Smooth muscle cell (in vitro differentiated cells): ENCODE measurements at regions not wholly inside any gene's neighbourhood (a gene's known extent, or its start where the extent isn't known, plus 50 kb on each side); places are given as distances from the start of the nearest gene placed in this dataset.

Experiments used
- DNase-seq: peaks from one replicate; lab custom pipeline; 2025; ENCODE audit not compliant: unreplicated experiment; lab: John Stamatoyannopoulos, UW
- H2AFZ ChIP-seq: fragments of 200-600 bp; sonication (generic); 2 replicates; pipeline ENCODE4 v1.6.0; 2016; ENCODE audit warnings: antibody characterized with exemption, low read depth, mild to moderate bottlenecking
- H3F3A ChIP-seq: fragments of 200-600 bp; sonication (generic); 2 replicates; pipeline ENCODE4 v1.6.0; 2017; ENCODE audit warnings: antibody characterized with exemption, low read depth
- H3K27ac ChIP-seq: fragments of 200-600 bp; sonication (generic); 2 replicates; pipeline ENCODE4 v1.5.1; 2016; ENCODE audit warnings: low read depth, mild to moderate bottlenecking
- H3K27me3 ChIP-seq: fragments of 200-600 bp; sonication (generic); 2 replicates; pipeline ENCODE4 v1.6.1; 2016; ENCODE audit warnings: low read depth, mild to moderate bottlenecking
- H3K36me3 ChIP-seq: fragments of 200-600 bp; sonication (generic); 2 replicates; pipeline ENCODE4 v1.5.1; 2016; ENCODE audit warnings: low read depth
- H3K4me1 ChIP-seq: fragments of 200-600 bp; sonication (generic); 2 replicates; pipeline ENCODE4 v1.5.1; 2016; ENCODE audit warnings: low read depth
- H3K4me2 ChIP-seq: fragments of 200-600 bp; sonication (generic); 2 replicates; pipeline ENCODE4 v1.6.0; 2016; ENCODE audit warnings: mild to moderate bottlenecking
- H3K4me3 ChIP-seq: fragments of 200-600 bp; sonication (generic); 2 replicates; pipeline ENCODE4 v1.5.1; 2016; ENCODE audit warnings: mild to moderate bottlenecking
- H3K79me2 ChIP-seq: fragments of 200-600 bp; sonication (generic); 2 replicates; pipeline ENCODE4 v1.6.0; 2016; ENCODE audit warnings: low read depth, mild to moderate bottlenecking
- H3K9ac ChIP-seq: fragments of 200-600 bp; sonication (generic); 2 replicates; pipeline ENCODE4 v1.6.0; 2016; ENCODE audit warnings: low read depth
- H3K9me3 ChIP-seq: fragments of 200-600 bp; sonication (generic); replicated peaks from 2 replicates; pipeline ENCODE4 v1.5.1; 2016; ENCODE audit warnings: low read depth
- H4K20me1 ChIP-seq: fragments of 200-600 bp; sonication (generic); 2 replicates; pipeline ENCODE4 v1.6.0; 2016; ENCODE audit warnings: low read depth
- WGBS: methylation state at CpG from one replicate; pipeline ENCODE4 v1.1.7; 2016; ENCODE audit warnings: low lambda C conversion rate; 5-methylcytosine and 5-hydroxymethylcytosine counted together
- TF ChIP-seq, protein P1 (sequence below): fragments of 200-600 bp; sonication (generic); IDR thresholded peaks from 2 replicates; pipeline ENCODE4 v1.5.1; 2017; ENCODE audit warnings: borderline replicate concordance, mild to moderate bottlenecking, antibody characterized with exemption; ENCODE audit not compliant: insufficient read depth, poor library complexity, severe bottlenecking

GRCh38 chr7:119105381-119105780, 880.9 kb downstream of the ANKRD7 start:
- no peak overlapping the region for H3K9ac ChIP-seq
- WGBS = 52% methylated on average over 1 of the region's 1 CpG
- peaks cover 2% of the 10 kb centered on the region for H3K9me3 ChIP-seq
- no peaks in the 10 kb centered on the region for H3K36me3 ChIP-seq
- no peaks in the 10 kb centered on the region for H3K79me2 ChIP-seq
- no peak overlapping the region for H3K4me3 ChIP-seq
- DNase-seq = no peak
- H3K4me2 ChIP-seq = no peak overlapping the region
- H4K20me1 ChIP-seq = no peaks in the 10 kb centered on the region
- TF ChIP-seq, protein P1, sequence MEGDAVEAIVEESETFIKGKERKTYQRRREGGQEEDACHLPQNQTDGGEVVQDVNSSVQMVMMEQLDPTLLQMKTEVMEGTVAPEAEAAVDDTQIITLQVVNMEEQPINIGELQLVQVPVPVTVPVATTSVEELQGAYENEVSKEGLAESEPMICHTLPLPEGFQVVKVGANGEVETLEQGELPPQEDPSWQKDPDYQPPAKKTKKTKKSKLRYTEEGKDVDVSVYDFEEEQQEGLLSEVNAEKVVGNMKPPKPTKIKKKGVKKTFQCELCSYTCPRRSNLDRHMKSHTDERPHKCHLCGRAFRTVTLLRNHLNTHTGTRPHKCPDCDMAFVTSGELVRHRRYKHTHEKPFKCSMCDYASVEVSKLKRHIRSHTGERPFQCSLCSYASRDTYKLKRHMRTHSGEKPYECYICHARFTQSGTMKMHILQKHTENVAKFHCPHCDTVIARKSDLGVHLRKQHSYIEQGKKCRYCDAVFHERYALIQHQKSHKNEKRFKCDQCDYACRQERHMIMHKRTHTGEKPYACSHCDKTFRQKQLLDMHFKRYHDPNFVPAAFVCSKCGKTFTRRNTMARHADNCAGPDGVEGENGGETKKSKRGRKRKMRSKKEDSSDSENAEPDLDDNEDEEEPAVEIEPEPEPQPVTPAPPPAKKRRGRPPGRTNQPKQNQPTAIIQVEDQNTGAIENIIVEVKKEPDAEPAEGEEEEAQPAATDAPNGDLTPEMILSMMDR = no peak
- peaks cover 3% of the 10 kb centered on the region for H3K4me1 ChIP-seq
- no peaks in the 10 kb centered on the region for H3F3A ChIP-seq
- H2AFZ ChIP-seq = peak overlapping the region; percentile 21
- H3K27ac ChIP-seq = no peak overlapping the region
- H3K27me3 ChIP-seq = no peaks in the 10 kb centered on the region

DNA sequence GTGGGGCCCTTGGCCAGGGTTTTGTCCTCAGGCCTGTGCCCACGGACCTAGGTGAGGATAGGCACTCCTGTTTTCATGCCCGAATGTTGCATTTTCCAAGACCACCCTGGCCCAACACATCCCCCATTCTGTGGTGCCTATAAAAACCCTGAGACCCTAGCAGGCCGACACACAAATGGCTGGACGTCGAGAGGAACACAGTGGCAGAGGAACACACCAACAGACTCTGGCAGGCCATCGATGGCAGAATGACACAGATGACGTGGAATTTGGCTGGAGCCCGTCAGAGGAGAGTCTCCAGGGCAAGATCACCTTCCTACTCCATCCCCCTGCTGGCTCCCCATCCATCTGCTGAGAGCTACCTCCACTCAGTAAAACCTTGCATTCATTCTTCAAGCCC, 898.8 kb downstream of the ANKRD7 start:
- Histone ChIP-seq H4K20me1 (no peaks in the 10 kb centered on the region), H3K27ac (no peak overlapping the region), H3K36me3 (no peaks in the 10 kb centered on the region), H3K4me2 (no peak overlapping the region), H3K9ac (no peak overlapping the region), H3K9me3 (no peaks in the 10 kb centered on the region), H3K4me1 (no peaks in the 10 kb centered on the region), H3K4me3 (no peak overlapping the region), H2AFZ (no peak overlapping the region), H3K79me2 (no peaks in the 10 kb centered on the region), H3F3A (no peaks in the 10 kb centered on the region), H3K27me3 (no peaks in the 10 kb centered on the region)
- TF ChIP-seq, protein P1 = no peak
- 95% methylated on average over 8 of the region's 8 CpGs for WGBS
- DNase-seq = no peak

DNA sequence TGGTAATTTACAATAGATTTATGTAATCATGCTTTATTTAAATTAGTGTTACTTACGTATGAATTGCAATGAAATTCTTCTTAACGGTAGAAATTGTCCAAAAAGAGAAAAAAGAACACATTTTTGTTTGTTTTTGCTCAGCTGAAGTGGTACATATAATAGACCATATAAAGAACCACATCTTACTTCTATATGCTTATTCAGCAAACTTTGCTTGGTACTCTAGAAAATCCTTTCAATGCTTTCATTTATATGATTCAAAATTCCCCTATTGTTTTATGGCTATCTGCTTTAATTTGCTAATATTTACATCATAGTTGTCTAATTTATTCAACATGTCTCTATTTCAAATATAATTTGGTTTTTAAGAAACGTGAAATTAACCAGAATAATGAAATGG, 903.2 kb downstream of the ANKRD7 start:
- Histone ChIP-seq H3K4me3 (no peak overlapping the region), H3K27ac (no peak overlapping the region), H2AFZ (no peak overlapping the region), H3K27me3 (no peaks in the 10 kb centered on the region), H3K9ac (no peak overlapping the region), H3K4me2 (no peak overlapping the region), H3K4me1 (no peaks in the 10 kb centered on the region), H4K20me1 (no peaks in the 10 kb centered on the region), H3K36me3 (no peaks in the 10 kb centered on the region), H3K79me2 (no peaks in the 10 kb centered on the region), H3K9me3 (no peaks in the 10 kb centered on the region), H3F3A (no peaks in the 10 kb centered on the region)
- TF ChIP-seq, protein P1 = no peak
- WGBS = 92% methylated on average over 3 of the region's 3 CpGs
- DNase-seq = no peak

GRCh38 chr7:119132436-119132835, 907.9 kb downstream of the ANKRD7 start:
- H3K9ac ChIP-seq = no peak overlapping the region

More at GRCh38 chr7:119132436-119132835, 907.9 kb downstream of the ANKRD7 start:
- Histone ChIP-seq H3K79me2 (no peaks in the 10 kb centered on the region), H3K36me3 (no peaks in the 10 kb centered on the region), H4K20me1 (no peaks in the 10 kb centered on the region), H3K9me3 (no peaks in the 10 kb centered on the region), H3K4me1 (no peaks in the 10 kb centered on the region), H3K27ac (no peak overlapping the region), H3K27me3 (no peaks in the 10 kb centered on the region), H2AFZ (no peak overlapping the region), H3F3A (no peaks in the 10 kb centered on the region), H3K4me3 (no peak overlapping the region), H3K4me2 (no peak overlapping the region)
- TF ChIP-seq, protein P1 = no peak
- no peak for DNase-seq
